ENCODE measurements at regions not wholly inside any gene's neighbourhood (a gene's known extent, or its start where the extent isn't known, plus 50 kb on each side); places are given as distances from the start of the nearest gene placed in this dataset.

DNA sequence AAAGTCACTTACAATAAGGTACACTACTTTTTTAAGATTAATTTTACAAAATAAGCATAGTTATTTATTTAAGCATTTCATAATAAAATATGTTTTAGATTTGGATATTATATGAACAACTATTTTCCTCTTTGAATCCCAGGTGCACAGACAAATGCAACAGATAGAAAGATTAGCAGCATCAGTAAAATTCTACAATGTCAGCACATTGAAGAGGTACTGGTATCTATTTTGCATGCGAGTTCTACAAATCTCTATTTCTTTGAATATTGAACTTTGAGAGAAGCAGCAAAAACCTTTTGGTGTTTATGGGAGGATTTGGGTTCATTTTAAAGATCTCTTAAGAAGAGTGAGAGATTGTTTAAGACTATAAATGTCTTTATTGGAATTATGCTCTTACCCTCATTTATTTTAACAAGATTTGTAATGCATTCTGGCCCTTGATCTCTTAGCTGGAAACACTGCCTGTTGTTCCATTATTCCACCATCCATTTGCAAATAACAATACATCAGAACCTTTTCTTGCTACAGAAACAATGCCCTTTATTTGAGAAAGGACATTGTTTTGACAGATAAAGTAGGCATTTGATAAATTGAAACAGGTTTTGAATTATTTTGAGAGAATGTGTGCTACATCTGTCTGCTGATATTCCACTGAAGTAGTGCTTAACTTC is 558.8 kb upstream of the KLHL1 start:
- no peaks in the 10 kb centered on the region for H3K9me2 ChIP-seq (ENCODE audit: insufficient read depth, low read length)
- H3K4me3 ChIP-seq (ENCODE audit: low read length) = no peak overlapping the region
- TF ChIP-seq, protein P1, sequence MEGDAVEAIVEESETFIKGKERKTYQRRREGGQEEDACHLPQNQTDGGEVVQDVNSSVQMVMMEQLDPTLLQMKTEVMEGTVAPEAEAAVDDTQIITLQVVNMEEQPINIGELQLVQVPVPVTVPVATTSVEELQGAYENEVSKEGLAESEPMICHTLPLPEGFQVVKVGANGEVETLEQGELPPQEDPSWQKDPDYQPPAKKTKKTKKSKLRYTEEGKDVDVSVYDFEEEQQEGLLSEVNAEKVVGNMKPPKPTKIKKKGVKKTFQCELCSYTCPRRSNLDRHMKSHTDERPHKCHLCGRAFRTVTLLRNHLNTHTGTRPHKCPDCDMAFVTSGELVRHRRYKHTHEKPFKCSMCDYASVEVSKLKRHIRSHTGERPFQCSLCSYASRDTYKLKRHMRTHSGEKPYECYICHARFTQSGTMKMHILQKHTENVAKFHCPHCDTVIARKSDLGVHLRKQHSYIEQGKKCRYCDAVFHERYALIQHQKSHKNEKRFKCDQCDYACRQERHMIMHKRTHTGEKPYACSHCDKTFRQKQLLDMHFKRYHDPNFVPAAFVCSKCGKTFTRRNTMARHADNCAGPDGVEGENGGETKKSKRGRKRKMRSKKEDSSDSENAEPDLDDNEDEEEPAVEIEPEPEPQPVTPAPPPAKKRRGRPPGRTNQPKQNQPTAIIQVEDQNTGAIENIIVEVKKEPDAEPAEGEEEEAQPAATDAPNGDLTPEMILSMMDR (IDR thresholded peaks at IDR 0.05; ENCODE audit: poor library complexity, severe bottlenecking) = no peak
- peak; percentile 9 for TF ChIP-seq EP300 (conservative IDR thresholded peaks at IDR 0.05; ENCODE audit: poor library complexity, severe bottlenecking)
- no peaks in the 10 kb centered on the region for H3K27me3 ChIP-seq (ENCODE audit: insufficient read depth, low read depth, low read length)
- H2AFZ ChIP-seq (ENCODE audit: low read depth, low read length) = no peak overlapping the region
- H4K20me1 ChIP-seq (ENCODE audit: insufficient read depth) = no peaks in the 10 kb centered on the region
- H3K9me3 ChIP-seq (ENCODE audit: low read length) = no peaks in the 10 kb centered on the region
- no peaks in the 10 kb centered on the region for H3F3A ChIP-seq (ENCODE audit: insufficient read depth, low read length, poor library complexity, severe bottlenecking)
- H3K4me2 ChIP-seq (ENCODE audit: low read length) = no peak overlapping the region
- H3K9ac ChIP-seq (ENCODE audit: low read length) = no peak overlapping the region
- H3K27ac ChIP-seq (ENCODE audit: low read length) = no peak overlapping the region
- no peaks in the 10 kb centered on the region for H3K36me3 ChIP-seq (ENCODE audit: insufficient read depth, low read length)
- no peaks in the 10 kb centered on the region for H3K79me2 ChIP-seq (replicated peaks; ENCODE audit: insufficient read depth, low read length)

DNA sequence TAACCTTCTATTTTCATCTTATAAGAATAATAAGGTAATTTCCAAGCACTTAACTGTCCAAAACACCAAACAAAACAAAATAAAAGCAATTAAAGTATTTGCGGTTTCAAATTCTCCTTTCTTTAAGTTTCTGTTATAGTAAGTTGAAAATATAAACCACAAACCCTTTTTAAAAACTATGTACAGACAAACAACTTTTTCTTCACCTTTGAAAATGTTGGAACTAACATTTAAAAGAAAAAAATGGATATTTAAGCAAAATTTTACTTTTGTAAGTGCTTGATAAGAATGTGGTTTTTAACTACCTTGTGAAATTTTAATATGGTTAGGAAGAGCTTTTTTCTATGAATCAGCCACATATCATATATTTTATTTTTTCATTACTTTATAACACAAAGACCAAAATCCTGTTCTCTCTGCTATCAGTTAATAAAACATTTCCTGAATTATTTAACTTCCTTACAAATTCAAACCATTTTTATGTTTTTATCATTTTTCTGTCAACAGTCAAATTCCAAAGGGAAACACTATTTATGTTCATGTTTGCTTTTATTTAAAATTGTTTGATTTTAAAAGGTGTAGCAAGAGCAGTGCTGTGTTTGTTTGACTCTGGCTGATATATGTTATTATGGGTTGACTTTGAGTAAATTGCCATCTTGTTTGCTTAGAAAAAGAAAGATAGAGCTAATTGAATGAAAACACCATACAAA is 554.1 kb upstream of the KLHL1 start:
- Histone ChIP-seq H4K20me1 (ENCODE audit: insufficient read depth) (no peaks in the 10 kb centered on the region), H3K79me2 (replicated peaks; ENCODE audit: insufficient read depth, low read length) (no peaks in the 10 kb centered on the region), H3K27ac (ENCODE audit: low read length) (no peak overlapping the region), H3K4me3 (ENCODE audit: low read length) (no peak overlapping the region), H3K4me2 (ENCODE audit: low read length) (no peak overlapping the region), H3K9me2 (ENCODE audit: insufficient read depth, low read length) (no peaks in the 10 kb centered on the region), H3F3A (ENCODE audit: insufficient read depth, low read length, poor library complexity, severe bottlenecking) (no peaks in the 10 kb centered on the region), H3K9me3 (ENCODE audit: low read length) (no peaks in the 10 kb centered on the region), H3K36me3 (ENCODE audit: insufficient read depth, low read length) (no peaks in the 10 kb centered on the region), H2AFZ (ENCODE audit: low read depth, low read length) (no peak overlapping the region), H3K9ac (ENCODE audit: low read length) (no peak overlapping the region), H3K27me3 (ENCODE audit: insufficient read depth, low read depth, low read length) (no peaks in the 10 kb centered on the region)
- no peak for TF ChIP-seq TAF1 (IDR thresholded peaks at IDR 0.05; ENCODE audit: low read depth)

DNA sequence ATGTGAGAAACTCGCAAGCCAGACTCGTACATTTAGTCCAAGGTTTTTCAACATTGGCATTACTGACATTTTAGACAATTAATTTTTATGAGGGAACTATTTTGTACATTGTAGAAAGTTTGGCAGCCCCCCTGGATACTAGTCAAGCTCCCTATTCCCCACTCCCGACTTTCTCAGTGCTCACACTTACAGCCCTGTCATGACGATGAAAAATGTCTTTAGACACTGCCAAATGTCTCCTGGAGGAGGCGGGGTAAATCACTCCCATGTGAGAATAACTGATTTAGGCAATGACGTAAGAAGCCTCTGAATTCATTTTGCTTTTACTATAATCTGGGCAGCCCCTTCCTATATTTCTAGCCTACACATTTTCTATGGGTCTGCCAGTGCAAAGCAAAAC is 535.8 kb upstream of the KLHL1 start:
- Histone ChIP-seq H3K79me2 (replicated peaks; ENCODE audit: insufficient read depth, low read length) (no peaks in the 10 kb centered on the region), H3K9me2 (ENCODE audit: insufficient read depth, low read length) (no peaks in the 10 kb centered on the region), H3K4me3 (ENCODE audit: low read length) (no peak overlapping the region), H4K20me1 (ENCODE audit: insufficient read depth) (no peaks in the 10 kb centered on the region), H3K36me3 (ENCODE audit: insufficient read depth, low read length) (no peaks in the 10 kb centered on the region), H3K4me2 (ENCODE audit: low read length) (no peak overlapping the region), H3K27me3 (ENCODE audit: insufficient read depth, low read depth, low read length) (no peaks in the 10 kb centered on the region), H3K9ac (ENCODE audit: low read length) (no peak overlapping the region), H3K9me3 (ENCODE audit: low read length) (no peaks in the 10 kb centered on the region), H3K27ac (ENCODE audit: low read length) (no peak overlapping the region), H3F3A (ENCODE audit: insufficient read depth, low read length, poor library complexity, severe bottlenecking) (no peaks in the 10 kb centered on the region), H2AFZ (ENCODE audit: low read depth, low read length) (no peak overlapping the region)
- no peak for TF ChIP-seq EZH2 (IDR thresholded peaks at IDR 0.05; ENCODE audit: borderline replicate concordance, insufficient read depth, low read length, poor library complexity, severe bottlenecking)
- TF ChIP-seq EP300 (conservative IDR thresholded peaks at IDR 0.05; ENCODE audit: poor library complexity, severe bottlenecking) = no peak
- no peak for TF ChIP-seq TAF1 (IDR thresholded peaks at IDR 0.05; ENCODE audit: low read depth)
- no peak for TF ChIP-seq MXI1 (conservative IDR thresholded peaks at IDR 0.05; ENCODE audit: poor library complexity, severe bottlenecking)
- TF ChIP-seq, protein P2, sequence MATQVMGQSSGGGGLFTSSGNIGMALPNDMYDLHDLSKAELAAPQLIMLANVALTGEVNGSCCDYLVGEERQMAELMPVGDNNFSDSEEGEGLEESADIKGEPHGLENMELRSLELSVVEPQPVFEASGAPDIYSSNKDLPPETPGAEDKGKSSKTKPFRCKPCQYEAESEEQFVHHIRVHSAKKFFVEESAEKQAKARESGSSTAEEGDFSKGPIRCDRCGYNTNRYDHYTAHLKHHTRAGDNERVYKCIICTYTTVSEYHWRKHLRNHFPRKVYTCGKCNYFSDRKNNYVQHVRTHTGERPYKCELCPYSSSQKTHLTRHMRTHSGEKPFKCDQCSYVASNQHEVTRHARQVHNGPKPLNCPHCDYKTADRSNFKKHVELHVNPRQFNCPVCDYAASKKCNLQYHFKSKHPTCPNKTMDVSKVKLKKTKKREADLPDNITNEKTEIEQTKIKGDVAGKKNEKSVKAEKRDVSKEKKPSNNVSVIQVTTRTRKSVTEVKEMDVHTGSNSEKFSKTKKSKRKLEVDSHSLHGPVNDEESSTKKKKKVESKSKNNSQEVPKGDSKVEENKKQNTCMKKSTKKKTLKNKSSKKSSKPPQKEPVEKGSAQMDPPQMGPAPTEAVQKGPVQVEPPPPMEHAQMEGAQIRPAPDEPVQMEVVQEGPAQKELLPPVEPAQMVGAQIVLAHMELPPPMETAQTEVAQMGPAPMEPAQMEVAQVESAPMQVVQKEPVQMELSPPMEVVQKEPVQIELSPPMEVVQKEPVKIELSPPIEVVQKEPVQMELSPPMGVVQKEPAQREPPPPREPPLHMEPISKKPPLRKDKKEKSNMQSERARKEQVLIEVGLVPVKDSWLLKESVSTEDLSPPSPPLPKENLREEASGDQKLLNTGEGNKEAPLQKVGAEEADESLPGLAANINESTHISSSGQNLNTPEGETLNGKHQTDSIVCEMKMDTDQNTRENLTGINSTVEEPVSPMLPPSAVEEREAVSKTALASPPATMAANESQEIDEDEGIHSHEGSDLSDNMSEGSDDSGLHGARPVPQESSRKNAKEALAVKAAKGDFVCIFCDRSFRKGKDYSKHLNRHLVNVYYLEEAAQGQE (IDR thresholded peaks at IDR 0.05; ENCODE audit: borderline replicate concordance) = no peak
- TF ChIP-seq, protein P1 (IDR thresholded peaks at IDR 0.05; ENCODE audit: poor library complexity, severe bottlenecking) = no peak
- TF ChIP-seq RAD21 (conservative IDR thresholded peaks at IDR 0.05) = no peak
- TF ChIP-seq POLR2AphosphoS5 (IDR thresholded peaks at IDR 0.05) = no peak
- no peak for TF ChIP-seq SMC3 (conservative IDR thresholded peaks at IDR 0.05; ENCODE audit: poor library complexity)

Data from neural cell (in vitro differentiated cells).